Transverse colon (tissue), 4 donors: ENCODE measurements at regions not wholly inside any gene's neighbourhood (a gene's known extent, or its start where the extent isn't known, plus 50 kb on each side); places are given as distances from the start of the nearest gene placed in this dataset.

Experiments
- POLR2AphosphoS5 ChIP-seq, 3 donors: sonication (generic); formaldehyde crosslinking; IDR thresholded peaks; one replicate each; pipeline ENCODE4 v1.6.1; 2016; ENCODE audit warnings: antibody characterized with exemption in 3 of 3
- TF ChIP-seq, protein P1 (sequence below), 5 experiments: fragments of 200-600 bp in 3 of 5; fragments of 450-650 bp in 2 of 5; sonication (generic) in 3 of 5; IDR thresholded peaks; 1 replicate in 2 of 5; 2 replicates in 3 of 5; pipeline ENCODE4 v1.5.1; 2016 to 2017; ENCODE audit warnings: antibody characterized with exemption in 5 of 5, inconsistent platforms in 3 of 5, mild to moderate bottlenecking in 2 of 5, moderate library complexity in 1 of 5

DNA sequence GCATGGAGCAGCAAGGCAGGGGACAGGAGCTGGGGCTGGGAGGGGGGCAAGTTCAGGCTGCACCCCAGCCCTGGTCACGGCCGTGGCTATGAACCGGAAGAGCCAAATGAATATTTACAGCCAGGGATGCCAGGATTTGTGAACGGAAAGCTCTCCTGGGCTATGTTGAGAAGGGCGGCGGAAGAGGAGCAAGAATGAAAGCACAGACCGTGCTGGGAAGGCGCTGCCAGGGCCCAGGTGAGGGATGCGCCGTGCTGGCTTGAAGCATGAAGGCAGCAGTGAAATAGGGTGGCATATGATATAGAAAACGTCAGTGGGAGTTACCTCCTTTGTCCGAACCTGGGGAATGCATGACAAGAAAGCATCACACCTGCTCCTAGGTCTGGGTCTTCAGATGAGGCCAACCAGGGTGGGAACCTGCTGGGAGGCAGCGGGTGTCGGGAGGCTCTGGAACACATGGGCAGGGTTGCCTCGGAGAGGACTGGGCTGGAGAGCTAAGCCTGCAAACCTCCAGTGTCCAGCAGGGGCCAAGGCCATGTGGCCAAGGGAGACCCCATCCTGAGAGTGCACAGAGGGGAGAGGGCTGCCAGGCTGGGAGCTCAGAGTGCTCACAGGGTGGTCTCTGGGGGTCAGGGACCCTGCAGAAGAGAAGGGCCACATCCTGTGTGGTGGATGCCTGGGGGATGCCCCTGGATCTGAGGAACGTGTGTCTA, 120.6 kb upstream of the TCERG1L start:
- TF ChIP-seq POLR2AphosphoS5 (IDR thresholded peaks at IDR 0.05): no peak
- TF ChIP-seq, protein P1, sequence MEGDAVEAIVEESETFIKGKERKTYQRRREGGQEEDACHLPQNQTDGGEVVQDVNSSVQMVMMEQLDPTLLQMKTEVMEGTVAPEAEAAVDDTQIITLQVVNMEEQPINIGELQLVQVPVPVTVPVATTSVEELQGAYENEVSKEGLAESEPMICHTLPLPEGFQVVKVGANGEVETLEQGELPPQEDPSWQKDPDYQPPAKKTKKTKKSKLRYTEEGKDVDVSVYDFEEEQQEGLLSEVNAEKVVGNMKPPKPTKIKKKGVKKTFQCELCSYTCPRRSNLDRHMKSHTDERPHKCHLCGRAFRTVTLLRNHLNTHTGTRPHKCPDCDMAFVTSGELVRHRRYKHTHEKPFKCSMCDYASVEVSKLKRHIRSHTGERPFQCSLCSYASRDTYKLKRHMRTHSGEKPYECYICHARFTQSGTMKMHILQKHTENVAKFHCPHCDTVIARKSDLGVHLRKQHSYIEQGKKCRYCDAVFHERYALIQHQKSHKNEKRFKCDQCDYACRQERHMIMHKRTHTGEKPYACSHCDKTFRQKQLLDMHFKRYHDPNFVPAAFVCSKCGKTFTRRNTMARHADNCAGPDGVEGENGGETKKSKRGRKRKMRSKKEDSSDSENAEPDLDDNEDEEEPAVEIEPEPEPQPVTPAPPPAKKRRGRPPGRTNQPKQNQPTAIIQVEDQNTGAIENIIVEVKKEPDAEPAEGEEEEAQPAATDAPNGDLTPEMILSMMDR (IDR thresholded peaks at IDR 0.05): no peak
